MG63 (cell line): ENCODE measurements at regions not wholly inside any gene's neighbourhood (a gene's known extent, or its start where the extent isn't known, plus 50 kb on each side); places are given as distances from the start of the nearest gene placed in this dataset.
"Not testable (repeated sequence)": the region's sequence is repeated elsewhere in the genome, so short reads cannot be mapped to it uniquely, and the experiment has no call there.

Source experiments
- DNase-seq: peaks from one replicate; pipeline ENCODE4 v3.0.0-alpha.2; 2020
- H3K27me3 ChIP-seq: fragments of 250-450 bp; sonication (Bioruptor Pico); 2 replicates; pipeline ENCODE4 v1.5.1; 2020; ENCODE audit warnings: mild to moderate bottlenecking, moderate library complexity
- H3K36me3 ChIP-seq: fragments of 250-450 bp; sonication (Bioruptor Pico); 2 replicates; pipeline ENCODE4 v1.5.1; 2020; ENCODE audit warnings: mild to moderate bottlenecking, moderate library complexity
- H3K4me3 ChIP-seq: fragments of 250-450 bp; sonication (Bioruptor Pico); 2 replicates; pipeline ENCODE4 v1.5.1; 2020; ENCODE audit warnings: mild to moderate bottlenecking, moderate library complexity
- H3K9me3 ChIP-seq: fragments of 250-450 bp; sonication (Bioruptor Pico); 2 replicates; pipeline ENCODE4 v1.5.1; 2020; ENCODE audit warnings: mild to moderate bottlenecking, moderate library complexity

DNA sequence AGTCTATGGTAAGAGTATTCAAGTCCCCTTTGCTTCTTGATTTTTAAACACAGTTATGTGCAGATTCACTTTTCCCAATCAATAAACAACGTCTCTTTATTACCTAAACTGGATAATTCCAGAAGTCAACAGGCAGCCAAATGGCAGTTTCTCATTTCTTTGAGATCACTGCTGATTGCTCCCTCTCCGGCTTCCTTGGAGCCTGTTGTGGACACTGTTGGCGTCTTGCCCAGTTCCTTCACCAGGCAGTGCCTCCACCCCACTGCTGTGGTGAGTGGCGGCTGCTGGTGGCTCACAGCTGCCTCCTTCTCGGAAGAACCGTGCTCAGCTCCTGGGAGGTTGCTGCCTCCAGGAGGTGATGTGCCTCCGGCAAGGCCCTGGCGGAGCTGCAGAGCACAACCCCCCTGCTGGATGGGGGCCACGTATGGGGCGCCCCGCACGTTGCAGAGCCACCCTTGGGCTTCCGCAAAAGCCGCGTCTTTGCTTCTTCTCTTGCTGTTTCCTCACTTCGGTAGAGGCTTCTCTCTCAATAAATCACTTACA lies 105.1 kb upstream of the CNKSR3 start:
- Histone ChIP-seq H3K9me3 (no peaks in the 10 kb centered on the region), H3K4me3 (peak overlapping the region; percentile 13), H3K36me3 (no peaks in the 10 kb centered on the region), H3K27me3 (no peaks in the 10 kb centered on the region)
- peak; percentile 88 for DNase-seq

- Histone ChIP-seq H3K36me3 (no peaks in the 10 kb centered on the region), H3K27me3 (no peaks in the 10 kb centered on the region), H3K4me3 (no peak overlapping the region), H3K9me3 (no peaks in the 10 kb centered on the region)
- no peak for DNase-seq
Measured at GRCh38 chr6:154617175-154617574, 106.7 kb upstream of the CNKSR3 start.

DNA sequence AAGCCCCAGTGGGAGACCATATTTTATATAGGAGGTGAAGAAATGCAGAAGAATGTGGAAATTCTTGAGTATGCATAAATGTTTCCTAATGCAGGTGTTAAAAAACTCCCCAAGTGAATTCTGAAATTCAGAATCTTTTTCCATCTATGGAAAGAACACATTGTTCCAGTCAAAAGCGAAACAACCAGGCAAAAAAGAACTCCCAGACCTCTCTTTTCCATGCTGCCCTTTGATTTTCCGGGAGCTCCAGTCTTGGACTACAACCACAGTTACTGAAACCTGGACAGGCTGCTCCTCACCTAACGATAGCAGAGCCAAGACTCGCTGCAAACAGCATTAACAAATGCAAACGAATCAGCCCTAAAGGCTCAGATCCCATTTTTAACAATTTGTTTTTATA lies 108.7 kb upstream of the CNKSR3 start:
- H3K27me3 ChIP-seq: no peaks in the 10 kb centered on the region
- no peak for DNase-seq
- H3K9me3 ChIP-seq: no peaks in the 10 kb centered on the region
- H3K4me3 ChIP-seq: no peak overlapping the region
- no peaks in the 10 kb centered on the region for H3K36me3 ChIP-seq

GRCh38 chr6:154621686-154622085 lies 111.2 kb upstream of the CNKSR3 start:
- no peak overlapping the region for H3K4me3 ChIP-seq
- H3K9me3 ChIP-seq: no peaks in the 10 kb centered on the region
- no peaks in the 10 kb centered on the region for H3K27me3 ChIP-seq
- no peaks in the 10 kb centered on the region for H3K36me3 ChIP-seq
- no peak for DNase-seq

DNA sequence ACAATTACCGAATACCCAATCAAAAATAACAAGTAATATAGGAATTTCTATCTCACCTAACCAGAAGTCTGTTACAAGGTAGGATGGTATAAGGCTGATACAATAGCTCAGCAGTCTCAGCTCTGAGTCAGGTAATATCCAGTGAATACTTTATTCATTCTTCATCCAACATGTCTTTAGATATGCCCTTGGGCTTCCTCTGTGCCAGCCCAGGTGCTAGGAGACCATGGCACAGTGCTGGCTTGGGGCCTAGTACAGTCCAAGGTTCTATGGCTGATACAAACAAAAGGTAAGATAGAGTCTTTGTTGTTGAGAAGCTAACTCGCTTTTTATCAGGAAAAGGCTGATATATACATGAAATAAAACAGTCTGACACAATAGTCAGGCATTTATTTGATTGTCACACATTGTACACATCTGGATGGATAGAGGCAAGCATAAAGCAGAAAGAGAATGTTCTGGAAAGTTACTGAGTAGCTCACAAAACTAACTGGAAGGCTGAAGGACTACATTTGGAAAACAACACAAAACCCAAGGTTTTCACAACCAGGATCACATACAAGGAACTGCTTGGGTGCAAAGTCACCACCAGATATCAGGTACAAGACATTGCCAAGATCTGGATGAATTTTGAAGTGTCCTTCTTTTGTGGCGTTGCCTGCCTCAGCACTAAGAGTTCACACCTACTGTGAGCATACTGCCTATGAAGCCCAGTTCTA lies 110.4 kb upstream of the SCAF8 start:
- H3K4me3 ChIP-seq: no peak overlapping the region
- H3K9me3 ChIP-seq: no peaks in the 10 kb centered on the region
- H3K36me3 ChIP-seq: no peaks in the 10 kb centered on the region
- no peak for DNase-seq
- H3K27me3 ChIP-seq: no peaks in the 10 kb centered on the region

DNA sequence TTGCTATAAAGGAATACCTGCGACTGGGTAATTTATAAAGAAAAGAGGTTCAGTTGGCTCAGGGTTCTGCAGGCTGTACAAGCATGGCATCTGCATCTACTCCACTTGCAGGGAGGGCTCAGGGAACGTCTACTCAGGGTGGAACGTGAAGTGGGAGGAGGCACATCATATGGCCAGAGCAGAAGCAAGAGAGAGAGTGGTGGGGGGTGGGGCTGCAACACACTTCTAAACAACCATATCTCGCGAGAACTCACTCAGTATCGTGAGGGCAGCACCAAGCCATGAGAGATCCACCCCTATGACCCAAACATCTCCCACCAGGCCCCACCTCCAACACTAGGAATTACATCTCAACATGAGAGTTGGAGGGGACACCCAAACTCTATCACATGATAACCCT lies 109.8 kb upstream of the SCAF8 start:
- H3K27me3 ChIP-seq: no peaks in the 10 kb centered on the region
- no peaks in the 10 kb centered on the region for H3K9me3 ChIP-seq
- no peak overlapping the region for H3K4me3 ChIP-seq
- no peaks in the 10 kb centered on the region for H3K36me3 ChIP-seq
- no peak for DNase-seq

DNA sequence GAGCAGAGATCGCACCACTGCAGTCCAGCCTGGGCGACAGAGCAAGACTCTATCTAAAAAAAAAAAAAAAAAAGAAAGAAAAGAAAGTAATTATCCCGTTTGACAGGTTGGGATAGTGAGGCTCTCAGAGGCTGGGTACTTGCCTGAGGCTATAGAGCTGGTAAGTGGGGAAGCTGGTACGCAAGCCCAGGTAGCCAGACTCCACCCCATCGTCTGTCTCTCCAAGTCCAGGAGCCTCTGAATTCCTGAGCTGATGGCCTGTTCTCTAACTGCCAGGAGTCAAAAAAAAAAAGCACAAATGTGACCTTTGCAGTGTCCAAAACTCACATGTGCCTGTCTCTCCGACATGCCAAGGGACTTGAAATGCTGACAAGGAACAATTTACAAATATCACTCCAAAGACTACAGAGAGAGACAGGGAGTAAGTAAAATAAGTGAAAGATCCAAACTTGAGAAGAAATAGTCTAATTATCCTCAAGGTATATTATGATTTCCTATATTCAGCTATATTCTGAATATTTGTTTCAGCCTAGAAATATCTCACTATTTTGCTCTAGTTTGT lies 109.1 kb upstream of the SCAF8 start:
- DNase-seq: no peak
- no peaks in the 10 kb centered on the region for H3K9me3 ChIP-seq
- no peak overlapping the region for H3K4me3 ChIP-seq
- no peaks in the 10 kb centered on the region for H3K27me3 ChIP-seq
- no peaks in the 10 kb centered on the region for H3K36me3 ChIP-seq

DNA sequence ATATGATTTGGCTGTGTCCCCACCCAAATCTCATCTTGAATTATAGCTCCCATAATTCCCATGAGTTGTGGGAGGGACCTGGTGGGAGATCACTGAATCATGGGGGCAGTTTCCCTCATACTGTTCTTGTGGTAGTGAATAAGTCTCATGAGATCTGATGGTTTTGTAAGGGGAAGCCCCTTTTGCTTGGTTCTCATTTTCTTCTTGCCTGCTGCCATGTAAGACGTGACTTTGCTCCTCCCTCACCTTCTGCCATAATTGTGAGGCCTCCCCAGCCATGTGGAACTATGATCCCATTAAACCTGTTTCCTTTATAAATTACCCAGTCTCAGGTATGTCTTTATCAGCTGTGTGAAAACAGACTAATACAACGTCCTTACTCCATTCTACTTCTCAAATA lies 108.5 kb upstream of the SCAF8 start:
- not testable (repeated sequence) for H3K4me3 ChIP-seq, DNase-seq, H3K36me3 ChIP-seq, H3K27me3 ChIP-seq, H3K9me3 ChIP-seq

DNA sequence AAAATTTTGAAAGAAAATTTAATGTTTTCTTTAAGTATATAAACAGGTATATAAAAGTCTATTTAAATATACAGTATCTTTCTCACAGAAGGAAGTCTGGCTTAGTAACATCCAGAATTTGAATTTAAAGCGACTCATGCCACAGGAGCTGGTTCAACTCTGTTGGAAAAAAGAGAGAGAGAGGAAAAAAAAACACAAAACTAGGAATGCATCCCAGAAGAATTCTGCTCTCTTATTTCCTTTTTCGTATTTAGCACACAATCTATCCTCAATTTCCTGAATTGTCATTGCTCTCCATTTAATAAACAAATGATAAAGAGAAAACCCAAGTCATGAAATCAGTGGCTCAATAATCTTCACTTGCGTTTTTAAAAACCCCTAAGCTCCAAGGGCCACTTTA lies 107.5 kb upstream of the SCAF8 start:
- Histone ChIP-seq H3K9me3 (no peaks in the 10 kb centered on the region), H3K4me3 (no peak overlapping the region), H3K27me3 (no peaks in the 10 kb centered on the region), H3K36me3 (no peaks in the 10 kb centered on the region)
- DNase-seq: no peak

GRCh38 chr6:154629127-154629526 lies 104.1 kb upstream of the SCAF8 start:
- no peaks in the 10 kb centered on the region for H3K36me3 ChIP-seq
- H3K27me3 ChIP-seq: no peaks in the 10 kb centered on the region
- no peaks in the 10 kb centered on the region for H3K9me3 ChIP-seq
- H3K4me3 ChIP-seq: no peak overlapping the region
- DNase-seq: no peak

DNA sequence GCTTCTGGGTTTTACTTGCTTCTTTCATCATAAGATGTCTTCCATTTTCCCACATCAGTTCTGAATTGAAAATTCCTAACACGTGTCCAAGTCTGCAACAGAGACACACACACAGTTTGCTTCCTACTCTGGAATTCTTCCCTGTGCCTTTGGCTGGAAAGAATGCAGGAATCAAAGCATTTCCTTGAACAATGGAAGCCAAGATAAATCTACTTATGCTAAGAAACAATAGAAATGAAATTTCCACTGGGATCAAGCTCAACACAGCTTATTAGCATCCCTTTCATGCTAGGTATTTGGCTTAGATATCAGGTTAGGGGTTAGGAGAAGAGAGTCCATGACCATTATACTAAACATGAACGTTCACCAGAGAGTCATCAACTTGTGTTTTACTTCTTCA lies 101.1 kb upstream of the SCAF8 start:
- Histone ChIP-seq H3K27me3 (no peaks in the 10 kb centered on the region), H3K4me3 (no peak overlapping the region), H3K36me3 (no peaks in the 10 kb centered on the region), H3K9me3 (no peaks in the 10 kb centered on the region)
- DNase-seq: no peak

GRCh38 chr6:154637392-154637791 lies 95.8 kb upstream of the SCAF8 start:
- Histone ChIP-seq H3K4me3 (no peak overlapping the region), H3K27me3 (no peaks in the 10 kb centered on the region), H3K9me3 (no peaks in the 10 kb centered on the region), H3K36me3 (no peaks in the 10 kb centered on the region)
- DNase-seq: no peak

DNA sequence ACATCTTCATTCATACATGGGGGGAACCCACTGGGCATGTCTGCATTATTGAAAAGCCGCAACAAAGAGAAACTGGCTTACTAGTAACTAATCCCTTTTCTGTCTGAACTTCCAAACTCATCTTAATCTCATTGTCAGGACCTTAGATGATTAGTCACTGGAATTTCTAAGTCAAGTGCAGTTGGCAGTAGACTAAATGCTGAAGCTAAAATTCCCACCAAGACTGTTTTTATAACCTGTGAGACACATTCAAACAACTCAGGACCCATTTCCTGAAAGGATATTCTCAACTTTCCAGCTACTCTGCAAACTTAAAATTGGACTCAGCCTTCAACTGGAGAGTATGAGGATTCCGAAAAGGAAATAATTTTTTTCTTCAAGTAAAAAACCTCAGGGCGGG lies 94.8 kb upstream of the SCAF8 start:
- Histone ChIP-seq H3K36me3 (no peaks in the 10 kb centered on the region), H3K27me3 (no peaks in the 10 kb centered on the region), H3K9me3 (no peaks in the 10 kb centered on the region), H3K4me3 (no peak overlapping the region)
- no peak for DNase-seq

DNA sequence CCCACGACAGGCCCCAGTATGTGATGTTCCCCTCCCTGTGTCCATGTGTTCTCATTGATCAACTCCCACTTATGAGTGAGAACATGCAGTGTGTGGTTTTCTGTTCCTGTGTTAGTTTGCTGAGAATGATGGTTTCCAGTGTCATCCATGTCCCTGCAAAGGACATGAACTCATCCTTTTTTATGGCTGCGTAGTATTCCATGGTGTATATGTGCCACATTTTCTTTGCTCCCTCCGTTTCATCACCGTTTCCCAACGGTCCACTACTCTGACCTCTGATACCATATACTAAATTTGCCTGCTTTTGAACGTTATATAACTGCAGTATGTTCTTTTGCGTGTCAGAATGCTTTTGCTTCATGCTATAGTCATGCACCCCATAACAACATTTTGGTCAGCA lies 94.0 kb upstream of the SCAF8 start:
- H3K27me3 ChIP-seq, DNase-seq, H3K9me3 ChIP-seq, H3K4me3 ChIP-seq, H3K36me3 ChIP-seq: not testable (repeated sequence)

GRCh38 chr6:154648188-154648887 lies 84.9 kb upstream of the SCAF8 start:
- H3K36me3 ChIP-seq: no peaks in the 10 kb centered on the region
- H3K9me3 ChIP-seq: no peaks in the 10 kb centered on the region; the same call in 1 of the 2 replicates
- no peaks in the 10 kb centered on the region for H3K27me3 ChIP-seq
- no peak overlapping the region for H3K4me3 ChIP-seq
- no peak for DNase-seq

- no peak overlapping the region for H3K4me3 ChIP-seq
- no peaks in the 10 kb centered on the region; the same call in 1 of the 2 replicates for H3K9me3 ChIP-seq
- no peaks in the 10 kb centered on the region for H3K27me3 ChIP-seq
- no peak for DNase-seq
- no peaks in the 10 kb centered on the region for H3K36me3 ChIP-seq
Measured at GRCh38 chr6:154648888-154649205, 84.4 kb upstream of the SCAF8 start.

DNA sequence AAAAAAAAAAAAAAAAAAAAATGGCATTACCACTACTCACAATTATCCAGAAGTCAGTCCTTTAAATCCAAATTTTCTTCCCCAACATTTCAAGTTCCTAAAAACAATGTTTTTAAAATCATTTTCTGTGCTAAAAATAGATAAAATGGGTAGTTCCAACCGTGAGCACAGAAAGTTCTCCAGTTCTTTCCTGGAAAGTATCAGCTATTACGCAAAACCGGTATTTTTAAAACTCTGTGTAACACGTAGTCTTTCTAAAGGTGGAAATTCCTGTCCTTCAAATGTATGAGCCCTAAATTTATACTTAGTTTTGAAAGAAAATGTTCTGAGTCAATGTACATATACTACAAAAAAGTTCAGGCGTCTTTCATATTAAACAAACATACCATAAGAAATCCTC lies 83.5 kb upstream of the SCAF8 start:
- H3K36me3 ChIP-seq: no peaks in the 10 kb centered on the region
- no peak overlapping the region for H3K4me3 ChIP-seq
- H3K9me3 ChIP-seq: no peaks in the 10 kb centered on the region; the same call in 1 of the 2 replicates
- H3K27me3 ChIP-seq: no peaks in the 10 kb centered on the region
- DNase-seq: no peak

GRCh38 chr6:154650351-154650750 lies 82.9 kb upstream of the SCAF8 start:
- DNase-seq: no peak
- no peaks in the 10 kb centered on the region for H3K27me3 ChIP-seq
- no peaks in the 10 kb centered on the region for H3K36me3 ChIP-seq

More at GRCh38 chr6:154650351-154650750, 82.9 kb upstream of the SCAF8 start:
- Histone ChIP-seq H3K4me3 (no peak overlapping the region), H3K9me3 (no peaks in the 10 kb centered on the region; the same call in 1 of the 2 replicates)
